GM23248 (cell line): ENCODE measurements at regions not wholly inside any gene's neighbourhood (a gene's known extent, or its start where the extent isn't known, plus 50 kb on each side); places are given as distances from the start of the nearest gene placed in this dataset.

Experiments
- EZH2 ChIP-seq: fragments of 200-600 bp; sonication (generic); IDR thresholded peaks from 2 replicates; pipeline ENCODE4 v1.6.1; 2018; ENCODE audit warnings: antibody characterized with exemption, mild to moderate bottlenecking; ENCODE audit not compliant: insufficient read depth, poor library complexity, severe bottlenecking
- EZH2phosphoT487 ChIP-seq: fragments of 200-600 bp; sonication (generic); IDR thresholded peaks from 2 replicates; pipeline ENCODE4 v1.6.1; 2018; ENCODE audit warnings: antibody characterized with exemption, moderate library complexity, mild to moderate bottlenecking, low read depth; ENCODE audit not compliant: insufficient read depth

GRCh38 chr20:10167040-10167439, 51.6 kb upstream of the SNAP25 start:
- TF ChIP-seq EZH2 = no peak
- TF ChIP-seq EZH2phosphoT487 = no peak
